Putamen (tissue), 1 donor: ENCODE measurements at regions not wholly inside any gene's neighbourhood (a gene's known extent, or its start where the extent isn't known, plus 50 kb on each side); places are given as distances from the start of the nearest gene placed in this dataset.
"Not testable (repeated sequence)": the region's sequence is repeated elsewhere in the genome, so short reads cannot be mapped to it uniquely, and the experiment has no call there.

Experiments used
- DNase-seq: peaks from one replicate; pipeline ENCODE4 v3.0.0-alpha.2; 2016; ENCODE audit warnings: low spot score

GRCh38 chr14:106004937-106005795 is 478.8 kb downstream of the TMEM121 start:
- DNase-seq, result not testable (repeated sequence)

- not testable (repeated sequence) for DNase-seq
Observed at GRCh38 chr14:106006043-106006442, 479.7 kb downstream of the TMEM121 start.

- DNase-seq, result not testable (repeated sequence)
Observed at GRCh38 chr14:106006716-106007115, 480.3 kb downstream of the TMEM121 start.

GRCh38 chr14:106010783-106011182 is 484.4 kb downstream of the TMEM121 start:
- no peak for DNase-seq

- DNase-seq, result not testable (repeated sequence)
Observed at GRCh38 chr14:106011631-106012360, 485.4 kb downstream of the TMEM121 start.

- DNase-seq, result not testable (repeated sequence)
Observed at GRCh38 chr14:106012361-106012725, 486.0 kb downstream of the TMEM121 start.

GRCh38 chr14:106013879-106014376 is 487.5 kb downstream of the TMEM121 start:
- DNase-seq, result no peak

GRCh38 chr14:106017952-106018351 is 491.6 kb downstream of the TMEM121 start:
- not testable (repeated sequence) for DNase-seq

- no peak for DNase-seq
Observed at GRCh38 chr14:106021832-106022231, 495.4 kb downstream of the TMEM121 start.

GRCh38 chr14:106022648-106023047 is 496.3 kb downstream of the TMEM121 start:
- DNase-seq, result not testable (repeated sequence)

- DNase-seq, result no peak
Observed at GRCh38 chr14:106023411-106023810, 497.0 kb downstream of the TMEM121 start.

GRCh38 chr14:106024983-106025604 is 498.7 kb downstream of the TMEM121 start:
- no peak for DNase-seq

- DNase-seq, result no peak
Observed at GRCh38 chr14:106026026-106026425, 499.6 kb downstream of the TMEM121 start.

GRCh38 chr14:106027759-106028158 is 501.4 kb downstream of the TMEM121 start:
- not testable (repeated sequence) for DNase-seq

- no peak for DNase-seq
Observed at GRCh38 chr14:106029959-106030358, 503.6 kb downstream of the TMEM121 start.

- DNase-seq, result no peak
Observed at GRCh38 chr14:106037380-106037779, 511.0 kb downstream of the TMEM121 start.

GRCh38 chr14:106038263-106038662 is 511.9 kb downstream of the TMEM121 start:
- no peak for DNase-seq

- DNase-seq, result no peak
Observed at GRCh38 chr14:106039400-106039799, 513.0 kb downstream of the TMEM121 start.

- DNase-seq, result no peak
Observed at GRCh38 chr14:106044515-106044914, 518.1 kb downstream of the TMEM121 start.

GRCh38 chr14:106044949-106045596 is 518.7 kb downstream of the TMEM121 start:
- DNase-seq, result no peak

GRCh38 chr14:106051796-106052195 is 525.4 kb downstream of the TMEM121 start:
- DNase-seq, result no peak

GRCh38 chr14:106055289-106055688 is 528.9 kb downstream of the TMEM121 start:
- no peak for DNase-seq
